Loucy (cell line): ENCODE measurements at regions not wholly inside any gene's neighbourhood (a gene's known extent, or its start where the extent isn't known, plus 50 kb on each side); places are given as distances from the start of the nearest gene placed in this dataset.

Experiments
- H2AFZ ChIP-seq: fragments of 200-600 bp; sonication (generic); 2 replicates; pipeline ENCODE4 v1.6.0; 2016; ENCODE audit warnings: antibody characterized with exemption, mild to moderate bottlenecking, low read length, moderate library complexity
- H3F3A ChIP-seq: fragments of 200-600 bp; 2 replicates; pipeline ENCODE4 v1.6.0; 2016; ENCODE audit warnings: antibody characterized with exemption, low read depth, mild to moderate bottlenecking
- H3K27me3 ChIP-seq: fragments of 200-600 bp; sonication (generic); 2 replicates; pipeline ENCODE4 v1.6.1; 2014; ENCODE audit warnings: low read length, mild to moderate bottlenecking; ENCODE audit not compliant: insufficient read depth, poor library complexity, severe bottlenecking
- H3K36me3 ChIP-seq: fragments of 200-600 bp; sonication (generic); 2 replicates; pipeline ENCODE4 v1.6.1; 2016; ENCODE audit warnings: low read length; ENCODE audit not compliant: insufficient read depth
- H3K4me1 ChIP-seq: fragments of 200-600 bp; sonication (generic); 2 replicates; pipeline ENCODE4 v1.5.1; 2014; ENCODE audit warnings: low read length, mild to moderate bottlenecking; ENCODE audit not compliant: insufficient read depth, poor library complexity, severe bottlenecking
- H3K4me2 ChIP-seq: fragments of 200-600 bp; sonication (generic); 2 replicates; pipeline ENCODE4 v1.6.0; 2014; ENCODE audit warnings: antibody characterized with exemption, low read length, low read depth, mild to moderate bottlenecking; ENCODE audit not compliant: poor library complexity, severe bottlenecking
- H3K4me3 ChIP-seq: fragments of 200-600 bp; sonication (generic); 2 replicates; pipeline ENCODE4 v1.5.1; 2014; ENCODE audit warnings: low read length, mild to moderate bottlenecking, mixed read lengths; ENCODE audit not compliant: poor library complexity, severe bottlenecking
- H3K79me2 ChIP-seq: fragments of 200-600 bp; sonication (generic); 2 replicates; pipeline ENCODE4 v1.6.1; 2014; ENCODE audit warnings: low read length; ENCODE audit not compliant: insufficient read depth
- H3K9ac ChIP-seq: fragments of 200-600 bp; sonication (generic); 2 replicates; pipeline ENCODE4 v1.6.0; 2014; ENCODE audit warnings: mild to moderate bottlenecking, low read depth, low read length, moderate library complexity; ENCODE audit not compliant: poor library complexity, severe bottlenecking
- H3K9me2 ChIP-seq: fragments of 200-600 bp; sonication (generic); replicated peaks from 2 replicates; pipeline ENCODE4 v1.6.1; 2016; ENCODE audit warnings: low read depth, low read length, mixed read lengths
- H3K9me3 ChIP-seq: fragments of 200-600 bp; sonication (generic); 2 replicates; pipeline ENCODE4 v1.6.1; 2014; ENCODE audit warnings: mild to moderate bottlenecking, antibody characterized with exemption, low read length, low read depth; ENCODE audit not compliant: insufficient read depth
- H4K20me1 ChIP-seq: fragments of 200-600 bp; sonication (generic); 2 replicates; pipeline ENCODE4 v1.6.0; 2014; ENCODE audit warnings: antibody characterized with exemption, low read length, mild to moderate bottlenecking; ENCODE audit not compliant: insufficient read depth, poor library complexity, severe bottlenecking
- CTCF ChIP-seq: fragments of 200-600 bp; sonication (generic); conservative IDR thresholded peaks from 2 replicates; pipeline ENCODE4 v1.5.1; 2014; ENCODE audit warnings: mild to moderate bottlenecking, antibody characterized with exemption, low read length
- EZH2phosphoT487 ChIP-seq: fragments of 200-600 bp; IDR thresholded peaks from 2 replicates; pipeline ENCODE4 v1.6.1; 2018; ENCODE audit warnings: antibody characterized with exemption, mild to moderate bottlenecking, moderate library complexity, borderline replicate concordance

DNA sequence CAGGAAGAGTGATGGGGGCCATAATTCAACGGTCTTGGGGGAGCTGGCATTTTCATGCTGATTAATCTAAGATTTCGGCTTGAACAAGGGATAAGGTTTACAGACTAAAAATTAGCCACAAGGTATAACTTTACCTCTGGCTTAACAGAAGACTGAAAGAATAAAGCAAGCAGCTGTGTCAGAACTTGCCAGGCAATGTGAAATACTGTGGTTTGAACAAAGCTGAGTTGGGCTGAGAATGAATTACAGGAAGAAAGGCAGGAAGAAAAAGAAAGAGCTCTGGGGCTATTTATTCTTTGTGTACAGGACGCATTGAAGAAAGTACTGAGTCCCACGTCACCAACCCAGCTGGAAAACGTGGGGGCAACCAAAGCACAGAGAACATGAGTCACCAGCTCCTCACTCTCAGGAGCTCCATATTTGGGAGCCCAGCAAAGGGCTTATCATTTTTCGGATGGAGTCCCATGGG lies 121.5 kb upstream of the NEDD9 start:
- H3K9ac ChIP-seq = peak overlapping the region; percentile 38
- TF ChIP-seq CTCF (no peak), EZH2phosphoT487 (no peak)
- no peaks in the 10 kb centered on the region for H3K79me2 ChIP-seq
- H4K20me1 ChIP-seq = no peaks in the 10 kb centered on the region
- 0 out of 2 replicates have a peak, but pooled peaks cover 2% of the 10 kb centered on the region for H3F3A ChIP-seq
- H2AFZ ChIP-seq = peak overlapping the region; percentile 48
- peak overlapping the region; percentile 41 for H3K4me3 ChIP-seq
- H3K27me3 ChIP-seq = no peaks in the 10 kb centered on the region
- no peaks in the 10 kb centered on the region for H3K36me3 ChIP-seq
- H3K4me1 ChIP-seq = peaks cover 27% of the 10 kb centered on the region
- no peaks in the 10 kb centered on the region for H3K9me3 ChIP-seq
- H3K4me2 ChIP-seq = peak overlapping the region; percentile 43
- no peaks in the 10 kb centered on the region for H3K9me2 ChIP-seq

- H4K20me1 ChIP-seq = no peaks in the 10 kb centered on the region
- no peaks in the 10 kb centered on the region for H3K9me3 ChIP-seq
- H3K9ac ChIP-seq = no peak overlapping the region
- H3K27me3 ChIP-seq = no peaks in the 10 kb centered on the region
- H3K79me2 ChIP-seq = no peaks in the 10 kb centered on the region
- 0 out of 2 replicates have a peak, but pooled peaks cover 2% of the 10 kb centered on the region for H3F3A ChIP-seq
- H3K9me2 ChIP-seq = no peaks in the 10 kb centered on the region
- H3K4me2 ChIP-seq = no peak overlapping the region
- no peak for TF ChIP-seq CTCF
- no peak for TF ChIP-seq EZH2phosphoT487
- no peaks in the 10 kb centered on the region for H3K36me3 ChIP-seq
- H3K4me3 ChIP-seq = no peak overlapping the region
- H3K4me1 ChIP-seq = peaks cover 19% of the 10 kb centered on the region
- H2AFZ ChIP-seq = no peak overlapping the region
Observed at GRCh38 chr6:11350294-11350693, 117.8 kb upstream of the NEDD9 start.

- Histone ChIP-seq H3K4me1 (peaks cover 16% of the 10 kb centered on the region), H3K36me3 (no peaks in the 10 kb centered on the region), H3K9ac (no peak overlapping the region), H3K4me2 (no peak overlapping the region), H3F3A (0 out of 2 replicates have a peak, but pooled peaks cover 2% of the 10 kb centered on the region), H3K27me3 (no peaks in the 10 kb centered on the region), H3K9me3 (no peaks in the 10 kb centered on the region), H3K9me2 (no peaks in the 10 kb centered on the region), H3K79me2 (no peaks in the 10 kb centered on the region), H3K4me3 (no peak overlapping the region), H2AFZ (no peak overlapping the region), H4K20me1 (no peaks in the 10 kb centered on the region)
- no peak for TF ChIP-seq EZH2phosphoT487
- no peak for TF ChIP-seq CTCF
Observed at GRCh38 chr6:11349880-11350279, 117.4 kb upstream of the NEDD9 start.
